ENCODE measurements at regions not wholly inside any gene's neighbourhood (a gene's known extent, or its start where the extent isn't known, plus 50 kb on each side); places are given as distances from the start of the nearest gene placed in this dataset.

GRCh38 chr2:228533156-228533555 is 351.7 kb upstream of the SPHKAP start:
- H3K27me3 ChIP-seq (ENCODE audit: control insufficient read depth in 4 of 4, insufficient read depth in 4 of 4, low read length in 3 of 4), result no peaks in the 10 kb centered on the region
- no peak for TF ChIP-seq YY1 (IDR thresholded peaks at IDR 0.05)
- no peak for TF ChIP-seq FOXA2 (IDR thresholded peaks at IDR 0.05)
- TF ChIP-seq HNF4A (conservative IDR thresholded peaks at IDR 0.05), result no peak
- TF ChIP-seq REST (IDR thresholded peaks at IDR 0.05), result no peak
- TF ChIP-seq TAF1 (conservative IDR thresholded peaks at IDR 0.05), result no peak
- no peak for TF ChIP-seq SP1 (IDR thresholded peaks at IDR 0.05)
- no peak for TF ChIP-seq JUND (IDR thresholded peaks at IDR 0.05)
- no peak for TF ChIP-seq GABPA (IDR thresholded peaks at IDR 0.05 in 1 of 2, conservative IDR thresholded peaks at IDR 0.05 in 1 of 2)
- TF ChIP-seq NR2F2 (IDR thresholded peaks at IDR 0.05), result no peak
- TF ChIP-seq RAD21 (IDR thresholded peaks at IDR 0.05), result no peak
- no peak for TF ChIP-seq CTCF (IDR thresholded peaks at IDR 0.05; ENCODE audit: low read depth, low read length, missing input control)
- no peak for TF ChIP-seq FOXA1 (IDR thresholded peaks at IDR 0.05)
- no peak for TF ChIP-seq ZBTB33 (IDR thresholded peaks at IDR 0.05)
- TF ChIP-seq EGR1 (IDR thresholded peaks at IDR 0.05; ENCODE audit: low read depth in 2 of 2), result no peak
- DNase-seq (ENCODE audit: low spot score), result no peak
- H3K4me3 ChIP-seq (ENCODE audit: low read depth in 1 of 3, low read length in 3 of 3), result no peak overlapping the region
- H3K9ac ChIP-seq (ENCODE audit: low read depth in 1 of 2, low read length in 2 of 2), result no peak overlapping the region
- no peaks in the 10 kb centered on the region for H3K4me1 ChIP-seq (ENCODE audit: control insufficient read depth in 4 of 4, insufficient read depth in 4 of 4, low read length in 3 of 4)
- H3K27ac ChIP-seq (ENCODE audit: low read depth in 1 of 2, low read length in 2 of 2), result no peak overlapping the region
- H3K36me3 ChIP-seq (ENCODE audit: control insufficient read depth in 4 of 4, insufficient read depth in 3 of 4, low read depth in 1 of 4, low read length in 3 of 4), result no peaks in the 10 kb centered on the region
- 42% methylated on average over 1 of the region's 1 CpG for WGBS
- peaks cover 0 to 3% (median 0%) of the 10 kb centered on the region in 4 donors for H3K9me3 ChIP-seq (ENCODE audit: control insufficient read depth in 4 of 4, low read length in 3 of 4)

- 85% methylated on average over 1 of the region's 1 CpG for WGBS
- no peak overlapping the region for H3K27ac ChIP-seq (ENCODE audit: low read depth in 1 of 2, low read length in 2 of 2)
- peaks cover 0 to 3% (median 0%) of the 10 kb centered on the region in 4 donors for H3K9me3 ChIP-seq (ENCODE audit: control insufficient read depth in 4 of 4, low read length in 3 of 4)
- H3K27me3 ChIP-seq (ENCODE audit: control insufficient read depth in 4 of 4, insufficient read depth in 4 of 4, low read length in 3 of 4), result no peaks in the 10 kb centered on the region
- no peaks in the 10 kb centered on the region for H3K36me3 ChIP-seq (ENCODE audit: control insufficient read depth in 4 of 4, insufficient read depth in 3 of 4, low read depth in 1 of 4, low read length in 3 of 4)
- no peak overlapping the region for H3K4me3 ChIP-seq (ENCODE audit: low read depth in 1 of 3, low read length in 3 of 3)
- TF ChIP-seq EGR1 (IDR thresholded peaks at IDR 0.05; ENCODE audit: low read depth in 2 of 2) (no peak), CTCF (IDR thresholded peaks at IDR 0.05; ENCODE audit: low read depth, low read length, missing input control) (no peak), GABPA (IDR thresholded peaks at IDR 0.05 in 1 of 2, conservative IDR thresholded peaks at IDR 0.05 in 1 of 2) (no peak), TAF1 (conservative IDR thresholded peaks at IDR 0.05) (no peak), SP1 (IDR thresholded peaks at IDR 0.05) (no peak), RAD21 (IDR thresholded peaks at IDR 0.05) (no peak), FOXA2 (IDR thresholded peaks at IDR 0.05) (no peak), JUND (IDR thresholded peaks at IDR 0.05) (no peak), YY1 (IDR thresholded peaks at IDR 0.05) (no peak)
- DNase-seq (ENCODE audit: low spot score), result no peak
- no peaks in the 10 kb centered on the region for H3K4me1 ChIP-seq (ENCODE audit: control insufficient read depth in 4 of 4, insufficient read depth in 4 of 4, low read length in 3 of 4)
- H3K9ac ChIP-seq (ENCODE audit: low read depth in 1 of 2, low read length in 2 of 2), result no peak overlapping the region
Observed at GRCh38 chr2:228532233-228532632, 350.7 kb upstream of the SPHKAP start.

Measured in liver (tissue), 8 donors.